Gastrocnemius medialis (tissue), 4 donors: ENCODE measurements at regions not wholly inside any gene's neighbourhood (a gene's known extent, or its start where the extent isn't known, plus 50 kb on each side); places are given as distances from the start of the nearest gene placed in this dataset.
A peak's percentile ranks its signal among the peaks of the same experiment; 100 is the strongest.

Experiments
- POLR2A ChIP-seq, 2 donors: fragments of 450-650 bp; IDR thresholded peaks; one replicate each; pipeline ENCODE4 v1.6.1; 2017; ENCODE audit warnings: antibody characterized with exemption in 2 of 2, mild to moderate bottlenecking in 2 of 2, moderate library complexity in 2 of 2
- TF ChIP-seq, protein P1 (sequence below), 5 experiments: fragments of 450-650 bp in 3 of 5; fragments of 200-600 bp in 2 of 5; sonication (generic) in 2 of 5; IDR thresholded peaks in 4 of 5; conservative IDR thresholded peaks in 1 of 5; 1 replicate in 4 of 5; 2 replicates in 1 of 5; pipeline ENCODE4 v1.5.1; 2016 to 2019; ENCODE audit warnings: antibody characterized with exemption in 5 of 5, mild to moderate bottlenecking in 3 of 5, moderate library complexity in 3 of 5

DNA sequence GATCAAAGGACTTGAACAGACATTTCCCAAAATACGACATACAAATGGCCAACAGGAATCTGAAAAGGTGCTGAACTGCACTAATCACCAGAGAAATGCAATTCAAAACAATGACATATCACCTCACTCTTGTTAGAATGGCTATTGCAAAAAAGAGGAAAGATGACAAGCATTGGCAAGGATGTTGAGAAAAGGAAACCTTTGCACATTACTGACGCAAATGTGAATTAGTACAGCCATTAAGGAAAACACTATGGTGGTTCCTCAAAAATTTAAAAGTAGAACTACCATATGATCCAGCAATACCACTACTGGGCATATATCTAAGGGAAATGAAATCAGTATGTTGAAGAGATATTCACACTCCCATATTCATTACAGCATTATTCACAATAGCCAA, 57.7 kb upstream of the ASPRV1 start:
- TF ChIP-seq, protein P1, sequence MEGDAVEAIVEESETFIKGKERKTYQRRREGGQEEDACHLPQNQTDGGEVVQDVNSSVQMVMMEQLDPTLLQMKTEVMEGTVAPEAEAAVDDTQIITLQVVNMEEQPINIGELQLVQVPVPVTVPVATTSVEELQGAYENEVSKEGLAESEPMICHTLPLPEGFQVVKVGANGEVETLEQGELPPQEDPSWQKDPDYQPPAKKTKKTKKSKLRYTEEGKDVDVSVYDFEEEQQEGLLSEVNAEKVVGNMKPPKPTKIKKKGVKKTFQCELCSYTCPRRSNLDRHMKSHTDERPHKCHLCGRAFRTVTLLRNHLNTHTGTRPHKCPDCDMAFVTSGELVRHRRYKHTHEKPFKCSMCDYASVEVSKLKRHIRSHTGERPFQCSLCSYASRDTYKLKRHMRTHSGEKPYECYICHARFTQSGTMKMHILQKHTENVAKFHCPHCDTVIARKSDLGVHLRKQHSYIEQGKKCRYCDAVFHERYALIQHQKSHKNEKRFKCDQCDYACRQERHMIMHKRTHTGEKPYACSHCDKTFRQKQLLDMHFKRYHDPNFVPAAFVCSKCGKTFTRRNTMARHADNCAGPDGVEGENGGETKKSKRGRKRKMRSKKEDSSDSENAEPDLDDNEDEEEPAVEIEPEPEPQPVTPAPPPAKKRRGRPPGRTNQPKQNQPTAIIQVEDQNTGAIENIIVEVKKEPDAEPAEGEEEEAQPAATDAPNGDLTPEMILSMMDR (IDR thresholded peaks at IDR 0.05 in 4 of 5, conservative IDR thresholded peaks at IDR 0.05 in 1 of 5): no peak
- TF ChIP-seq POLR2A (IDR thresholded peaks at IDR 0.05): peak in 1 of 2 donors; percentile 8
